GM12864 (cell line): ENCODE measurements at regions not wholly inside any gene's neighbourhood (a gene's known extent, or its start where the extent isn't known, plus 50 kb on each side); places are given as distances from the start of the nearest gene placed in this dataset.
"Not testable (repeated sequence)": the region's sequence is repeated elsewhere in the genome, so short reads cannot be mapped to it uniquely, and the experiment has no call there.

Source experiments
- DNase-seq: peaks from one replicate; pipeline ENCODE4 v3.0.0-alpha.2; 2011; ENCODE audit warnings: low read depth
- H3K4me3 ChIP-seq: 2 replicates; pipeline ENCODE4 v1.5.1; 2011; ENCODE audit warnings: mild to moderate bottlenecking, low read depth, low read length, control low read depth
- CTCF ChIP-seq: IDR thresholded peaks from 2 replicates; pipeline ENCODE4 v1.5.1; 2011; ENCODE audit warnings: low read depth, mild to moderate bottlenecking, moderate library complexity, low read length, control low read depth, inconsistent platforms; ENCODE audit errors: missing control alignments

GRCh38 chr6:141976994-141977393, 155.7 kb upstream of the GJE1 start:
- no peak for TF ChIP-seq CTCF
- DNase-seq = no peak
- no peak overlapping the region for H3K4me3 ChIP-seq

- DNase-seq, H3K4me3 ChIP-seq: not testable (repeated sequence)
These were observed 162.8 kb upstream of the GJE1 start for GRCh38 chr6:141969768-141970415.

GRCh38 chr6:141969201-141969600, 163.5 kb upstream of the GJE1 start:
- no peak for DNase-seq
- H3K4me3 ChIP-seq = no peak overlapping the region
- TF ChIP-seq CTCF = no peak

- no peak for TF ChIP-seq CTCF
- no peak for DNase-seq
- H3K4me3 ChIP-seq = no peak overlapping the region
These were observed 164.1 kb upstream of the GJE1 start for GRCh38 chr6:141968632-141969031.

GRCh38 chr6:141965016-141965545, 167.6 kb upstream of the GJE1 start:
- DNase-seq = no peak
- TF ChIP-seq CTCF = no peak
- no peak overlapping the region for H3K4me3 ChIP-seq

GRCh38 chr6:141963543-141964295, 169.0 kb upstream of the GJE1 start:
- no peak overlapping the region for H3K4me3 ChIP-seq
- TF ChIP-seq CTCF = no peak
- no peak for DNase-seq

GRCh38 chr6:141957271-141957670, 175.5 kb upstream of the GJE1 start:
- no peak for DNase-seq
- no peak overlapping the region for H3K4me3 ChIP-seq
- no peak for TF ChIP-seq CTCF
